Hematopoietic multipotent progenitor cell treated with erythropoietin and hydrocortisone succinate and interleukin-3 and kit ligand, for 8 days (in vitro differentiated cells): ENCODE measurements at regions not wholly inside any gene's neighbourhood (a gene's known extent, or its start where the extent isn't known, plus 50 kb on each side); places are given as distances from the start of the nearest gene placed in this dataset.

Experiments used
- DNase-seq: peaks from one replicate; pipeline ENCODE4 v3.0.0-alpha.2; 2015

- DNase-seq: no peak
Measured at GRCh38 chr6:1081551-1082284, 230.2 kb upstream of the FOXQ1 start.

- no peak for DNase-seq
Measured at GRCh38 chr6:1080453-1081337, 231.2 kb upstream of the FOXQ1 start.

- no peak for DNase-seq
Measured at GRCh38 chr6:1079525-1079924, 232.4 kb upstream of the FOXQ1 start.

GRCh38 chr6:1077478-1078416 lies 234.2 kb upstream of the FOXQ1 start:
- DNase-seq: no peak

GRCh38 chr6:1076531-1077459 lies 235.1 kb upstream of the FOXQ1 start:
- peak; percentile 78 for DNase-seq

GRCh38 chr6:1075880-1076279 lies 236.0 kb upstream of the FOXQ1 start:
- DNase-seq: no peak

- no peak for DNase-seq
Measured at GRCh38 chr6:1075444-1075843, 236.5 kb upstream of the FOXQ1 start.

- DNase-seq: peak; percentile 93
Measured at GRCh38 chr6:1070085-1070521, 241.8 kb upstream of the FOXQ1 start.

- no peak for DNase-seq
Measured at GRCh38 chr6:1068905-1069304, 243.0 kb upstream of the FOXQ1 start.

- no peak for DNase-seq
Measured at GRCh38 chr6:1068068-1068467, 243.8 kb upstream of the FOXQ1 start.

GRCh38 chr6:1067346-1067745 lies 244.6 kb upstream of the FOXQ1 start:
- no peak for DNase-seq

- no peak for DNase-seq
Measured at GRCh38 chr6:1066449-1067090, 245.3 kb upstream of the FOXQ1 start.

- DNase-seq: no peak
Measured at GRCh38 chr6:1065986-1066385, 245.9 kb upstream of the FOXQ1 start.

- DNase-seq: no peak
Measured at GRCh38 chr6:1063671-1064355, 248.1 kb upstream of the FOXQ1 start.

- no peak for DNase-seq
Measured at GRCh38 chr6:1062786-1063545, 248.9 kb upstream of the FOXQ1 start.

- no peak for DNase-seq
Measured at GRCh38 chr6:1059596-1059995, 252.3 kb upstream of the FOXQ1 start.

- DNase-seq: no peak
Measured at GRCh38 chr6:1057490-1058135, 254.3 kb upstream of the FOXQ1 start.

- no peak for DNase-seq
Measured at GRCh38 chr6:1055015-1055921, 256.6 kb upstream of the FOXQ1 start.
